Activated CD4-positive, alpha-beta T cell treated with anti-CD3 and anti-CD28 coated beads, Interleukin-2, amount 50 U/mL, for 24 hours (primary cell): ENCODE measurements at regions not wholly inside any gene's neighbourhood (a gene's known extent, or its start where the extent isn't known, plus 50 kb on each side); places are given as distances from the start of the nearest gene placed in this dataset.

Source experiments
- DNase-seq, 2 donors: peaks; one replicate each; pipeline ENCODE4 v3.0.0-alpha.2; 2020; ENCODE audit warnings: low read depth in 1 of 2, low spot score in 1 of 2

GRCh38 chr14:51396222-51396815 is 156.3 kb downstream of the TMX1 start:
- DNase-seq = no peak

DNA sequence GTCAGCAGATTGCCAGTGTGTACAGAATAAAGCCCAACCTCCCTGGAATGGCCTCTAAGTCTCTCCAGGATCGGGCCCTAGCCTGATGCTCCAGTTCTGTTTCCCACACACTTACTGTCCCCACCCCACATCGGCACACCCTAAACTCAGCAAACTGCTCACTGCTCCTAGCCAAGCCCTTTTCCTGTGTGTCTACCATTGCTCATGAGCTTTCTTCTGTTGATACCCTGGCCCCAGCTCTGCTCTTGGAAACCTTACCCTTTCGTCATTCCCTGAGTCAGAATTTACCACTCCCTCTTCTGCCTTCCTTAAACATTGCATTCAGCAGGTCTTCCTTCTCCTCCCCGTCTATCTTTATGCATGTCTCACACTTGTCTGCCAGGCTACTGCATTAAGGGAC is 158.9 kb downstream of the TMX1 start:
- DNase-seq = no peak

GRCh38 chr14:51400139-51400538 is 160.1 kb downstream of the TMX1 start:
- DNase-seq = no peak

- DNase-seq = no peak
Measured at GRCh38 chr14:51401272-51401671, 161.2 kb downstream of the TMX1 start.

DNA sequence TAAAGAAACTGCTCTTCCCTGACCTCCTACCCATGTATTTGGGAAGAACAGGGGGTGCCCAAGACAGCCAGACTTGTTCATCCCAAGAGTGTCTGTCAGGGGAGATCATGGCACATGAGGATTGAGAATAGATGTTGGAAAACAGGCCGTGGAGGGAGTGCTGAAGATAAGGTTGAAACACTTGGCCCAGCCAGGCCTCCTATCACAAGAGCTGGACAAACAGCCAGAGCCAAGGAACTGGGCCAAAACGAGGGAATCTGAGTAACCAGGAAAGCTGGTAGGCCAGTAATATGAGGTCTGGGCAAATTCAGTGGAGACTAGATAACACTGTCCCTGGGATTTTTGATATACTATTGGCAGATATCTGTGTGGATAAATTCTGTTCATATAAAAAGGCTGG is 161.7 kb downstream of the TMX1 start:
- DNase-seq = no peak

DNA sequence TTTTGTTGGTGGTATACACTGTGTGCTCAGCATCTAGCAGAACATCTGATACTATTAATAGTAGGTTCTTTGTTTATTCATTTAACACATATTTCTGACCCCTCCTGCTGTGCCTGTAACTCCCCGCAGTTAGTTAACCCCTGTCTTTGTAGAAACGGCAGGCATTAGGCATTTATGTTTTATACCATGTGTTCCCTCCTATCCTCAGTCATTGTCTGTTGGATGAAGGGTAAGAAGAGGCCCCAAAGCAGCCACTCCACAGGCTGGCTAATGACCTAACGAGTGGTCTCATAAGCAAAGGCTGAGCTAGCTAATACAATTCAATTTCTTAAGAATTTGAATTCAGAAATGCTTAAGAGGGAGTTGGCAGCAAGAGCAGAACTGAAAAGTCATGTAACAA is 170.8 kb downstream of the TMX1 start:
- no peak for DNase-seq

DNA sequence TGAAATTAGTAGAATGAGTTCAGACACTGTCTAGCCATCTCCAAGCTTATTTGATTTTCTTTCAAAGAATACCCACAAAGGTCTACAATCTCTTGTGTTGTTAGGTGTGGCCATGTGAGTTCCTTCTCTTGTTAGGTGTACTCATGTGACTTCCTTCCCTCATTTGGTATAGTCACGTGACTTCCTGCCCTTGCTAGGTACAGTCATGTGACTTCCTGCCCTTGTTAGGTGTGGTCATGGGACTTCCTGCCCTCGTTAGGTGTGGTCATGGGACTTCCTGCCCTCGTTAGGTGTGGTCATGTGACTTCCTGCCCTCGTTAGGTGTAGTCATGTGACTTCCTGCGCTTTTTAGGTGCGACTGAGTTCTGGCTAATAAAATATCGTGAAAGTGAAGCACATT is 179.6 kb downstream of the TMX1 start:
- DNase-seq = peak in 1 of 2 donors; percentile 17

GRCh38 chr14:51422704-51423103 is 182.7 kb downstream of the TMX1 start:
- no peak for DNase-seq

- no peak for DNase-seq
Measured at GRCh38 chr14:51424041-51424440, 184.0 kb downstream of the TMX1 start.

- DNase-seq = no peak
Measured at GRCh38 chr14:51424561-51425251, 184.7 kb downstream of the TMX1 start.

DNA sequence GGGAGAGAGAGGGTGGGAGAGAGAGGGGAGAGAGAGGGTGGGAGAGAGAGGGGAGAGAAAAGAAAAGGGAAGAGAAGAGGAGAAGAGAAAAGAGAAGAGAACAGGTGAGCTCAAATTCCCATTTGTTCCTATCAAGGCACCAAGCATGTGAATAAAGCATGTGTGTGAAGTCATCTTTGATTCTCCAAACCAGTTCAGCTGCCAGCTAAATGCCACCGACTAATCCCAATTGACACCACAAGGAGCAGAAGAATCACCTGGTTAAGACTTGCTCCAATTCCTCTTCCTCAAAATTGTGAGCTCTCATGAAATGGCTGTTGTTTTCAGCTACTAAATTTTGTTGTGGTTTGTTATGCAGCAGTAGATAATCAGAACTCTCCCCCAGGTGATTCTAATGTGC is 188.9 kb downstream of the TMX1 start:
- DNase-seq = no peak

- no peak for DNase-seq
Measured at GRCh38 chr14:51430079-51430478, 190.0 kb downstream of the TMX1 start.

- no peak for DNase-seq
Measured at GRCh38 chr14:51430633-51431032, 190.6 kb downstream of the TMX1 start.

- DNase-seq = no peak
Measured at GRCh38 chr14:51431033-51431709, 191.1 kb downstream of the TMX1 start.

DNA sequence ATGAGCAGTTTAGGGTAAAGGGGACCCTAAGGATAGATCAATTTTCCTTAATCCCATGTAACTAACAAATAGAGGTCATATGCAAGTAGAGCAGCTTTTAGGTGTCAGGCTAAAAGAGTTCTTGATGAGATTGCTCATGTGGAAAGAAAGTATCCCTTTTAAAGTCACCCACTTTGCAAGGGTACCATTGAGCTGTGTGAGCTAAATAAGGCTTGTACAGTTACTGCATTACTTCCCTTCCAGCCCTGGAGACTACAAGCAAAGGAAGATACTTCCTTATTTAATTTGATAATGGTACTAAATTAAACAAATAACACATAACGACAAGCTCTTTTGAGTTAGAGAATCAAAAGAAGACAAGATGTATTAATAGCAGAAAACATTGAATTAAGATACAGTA is 191.7 kb downstream of the TMX1 start:
- no peak for DNase-seq

- no peak for DNase-seq
Measured at GRCh38 chr14:51432302-51432948, 192.4 kb downstream of the TMX1 start.

DNA sequence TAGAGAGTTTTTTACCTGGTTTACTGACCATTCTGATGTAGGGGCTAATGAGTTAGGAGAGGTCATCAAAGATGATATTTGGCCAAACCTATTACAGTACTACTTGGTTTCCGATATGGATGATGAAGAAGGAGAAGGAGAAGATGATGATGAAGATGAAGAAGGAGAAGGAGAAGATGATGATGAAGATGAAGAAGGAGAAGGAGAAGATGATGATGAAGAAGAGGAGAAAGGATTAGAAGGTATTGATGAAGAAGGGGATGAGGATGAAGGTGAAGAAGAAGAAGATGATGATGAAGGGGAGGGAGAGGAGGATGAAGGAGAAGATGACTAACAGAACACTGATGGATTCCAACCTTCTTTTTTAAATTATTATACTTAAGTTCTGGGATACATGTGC is 196.6 kb downstream of the TMX1 start:
- DNase-seq = no peak

GRCh38 chr14:51439896-51440295 is 199.8 kb downstream of the TMX1 start:
- no peak for DNase-seq

GRCh38 chr14:51441001-51441400 is 201.0 kb downstream of the TMX1 start:
- no peak for DNase-seq

- no peak for DNase-seq
Measured at GRCh38 chr14:51442513-51443175, 202.6 kb downstream of the TMX1 start.

DNA sequence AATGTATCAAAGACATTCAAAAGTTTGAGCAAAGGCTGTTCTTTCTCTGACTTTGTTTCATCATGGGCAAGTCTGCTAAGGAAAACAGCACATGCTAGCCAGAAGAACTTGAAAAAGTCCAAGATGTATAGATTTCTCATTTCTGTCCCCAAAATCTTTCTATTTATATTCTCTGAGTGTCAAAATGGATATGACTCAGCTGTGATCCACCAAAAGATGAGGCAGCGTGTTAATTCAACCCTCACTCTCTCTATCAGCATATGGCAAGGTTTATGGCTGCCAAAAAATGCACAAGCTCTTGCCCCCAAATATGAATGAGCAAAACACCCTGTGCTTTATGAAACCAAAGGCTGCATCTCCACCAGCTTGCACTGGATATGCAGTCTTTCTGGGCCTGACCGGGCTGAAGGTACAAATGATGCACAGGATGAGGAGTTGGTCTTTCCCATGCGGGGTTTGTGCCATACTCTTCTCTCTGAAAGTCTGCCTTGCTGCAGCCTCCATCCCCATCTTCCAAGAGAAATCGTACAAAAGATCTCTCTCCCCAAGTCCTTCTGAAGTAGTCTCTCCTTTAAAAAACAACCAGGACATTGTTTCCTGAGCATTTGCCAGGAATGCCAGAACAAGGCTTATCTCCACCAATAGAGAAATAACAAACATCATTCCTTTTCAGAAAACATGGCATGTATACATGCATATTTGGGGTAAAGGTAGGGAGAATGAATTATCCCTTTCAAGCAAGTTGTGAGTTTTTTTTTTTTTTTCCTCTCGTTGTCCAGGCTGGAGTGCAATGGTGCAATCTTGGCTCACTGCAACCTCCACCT is 203.4 kb downstream of the TMX1 start:
- DNase-seq = no peak
